ENCODE measurements at regions not wholly inside any gene's neighbourhood (a gene's known extent, or its start where the extent isn't known, plus 50 kb on each side); places are given as distances from the start of the nearest gene placed in this dataset.

- TF ChIP-seq, protein P1, sequence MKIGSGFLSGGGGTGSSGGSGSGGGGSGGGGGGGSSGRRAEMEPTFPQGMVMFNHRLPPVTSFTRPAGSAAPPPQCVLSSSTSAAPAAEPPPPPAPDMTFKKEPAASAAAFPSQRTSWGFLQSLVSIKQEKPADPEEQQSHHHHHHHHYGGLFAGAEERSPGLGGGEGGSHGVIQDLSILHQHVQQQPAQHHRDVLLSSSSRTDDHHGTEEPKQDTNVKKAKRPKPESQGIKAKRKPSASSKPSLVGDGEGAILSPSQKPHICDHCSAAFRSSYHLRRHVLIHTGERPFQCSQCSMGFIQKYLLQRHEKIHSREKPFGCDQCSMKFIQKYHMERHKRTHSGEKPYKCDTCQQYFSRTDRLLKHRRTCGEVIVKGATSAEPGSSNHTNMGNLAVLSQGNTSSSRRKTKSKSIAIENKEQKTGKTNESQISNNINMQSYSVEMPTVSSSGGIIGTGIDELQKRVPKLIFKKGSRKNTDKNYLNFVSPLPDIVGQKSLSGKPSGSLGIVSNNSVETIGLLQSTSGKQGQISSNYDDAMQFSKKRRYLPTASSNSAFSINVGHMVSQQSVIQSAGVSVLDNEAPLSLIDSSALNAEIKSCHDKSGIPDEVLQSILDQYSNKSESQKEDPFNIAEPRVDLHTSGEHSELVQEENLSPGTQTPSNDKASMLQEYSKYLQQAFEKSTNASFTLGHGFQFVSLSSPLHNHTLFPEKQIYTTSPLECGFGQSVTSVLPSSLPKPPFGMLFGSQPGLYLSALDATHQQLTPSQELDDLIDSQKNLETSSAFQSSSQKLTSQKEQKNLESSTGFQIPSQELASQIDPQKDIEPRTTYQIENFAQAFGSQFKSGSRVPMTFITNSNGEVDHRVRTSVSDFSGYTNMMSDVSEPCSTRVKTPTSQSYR (CRISPR knock-in tag; IDR thresholded peaks at IDR 0.05), result no peak
- TF ChIP-seq GRHL2 (CRISPR knock-in tag; IDR thresholded peaks at IDR 0.05; ENCODE audit: insufficient replicate concordance, severe bottlenecking) (no peak), PRRX2 (CRISPR knock-in tag; IDR thresholded peaks at IDR 0.05) (no peak), ZNF532 (CRISPR knock-in tag; IDR thresholded peaks at IDR 0.05; ENCODE audit: borderline replicate concordance) (no peak), RELA (CRISPR knock-in tag; IDR thresholded peaks at IDR 0.05; ENCODE audit: borderline replicate concordance) (no peak), MYBL2 (CRISPR knock-in tag; IDR thresholded peaks at IDR 0.05) (no peak)
Measured at GRCh38 chr5:5979377-5979760, 399.0 kb downstream of the MED10 start (continued).

DNA sequence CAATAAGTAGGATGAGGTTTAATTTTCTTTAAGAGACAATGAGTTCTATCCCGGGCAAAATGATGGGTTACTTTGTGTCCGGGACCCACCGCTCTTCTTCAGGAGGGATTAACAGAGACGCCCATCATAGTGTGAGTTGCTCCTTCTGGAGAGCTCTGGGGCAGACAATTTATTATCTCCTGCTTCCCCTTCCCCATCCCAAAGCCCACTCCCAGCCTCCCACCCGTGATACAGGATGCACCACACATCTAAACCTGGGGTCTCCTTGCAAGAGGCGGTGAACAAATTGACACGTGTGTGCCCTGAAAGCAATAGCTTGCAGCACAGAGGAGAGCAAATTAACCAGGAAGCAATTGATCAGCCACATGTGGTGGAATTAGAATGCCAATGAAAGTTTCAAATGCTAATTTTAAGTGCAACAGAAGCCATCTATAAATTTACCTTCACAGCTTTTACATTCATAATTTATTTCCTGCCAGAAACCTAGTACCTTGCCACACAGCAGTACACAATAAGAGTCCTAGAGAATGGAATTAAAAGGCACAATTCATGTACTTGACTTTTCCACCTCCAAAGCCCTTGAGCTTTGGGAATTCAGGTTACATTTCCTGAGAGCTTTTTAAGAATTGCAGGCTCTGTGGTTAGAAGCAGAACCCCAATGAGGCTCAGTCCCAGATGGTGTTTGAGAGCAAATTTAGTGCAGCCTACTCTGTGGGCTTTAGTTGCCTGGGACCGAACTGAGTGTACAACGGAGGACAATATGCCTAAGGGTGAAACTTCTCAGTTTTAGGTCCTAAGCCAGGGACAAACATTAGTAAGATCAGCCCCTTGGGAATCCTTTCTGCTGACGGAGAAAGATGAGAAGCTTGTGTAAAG is 399.6 kb downstream of the MED10 start:
- no peak for TF ChIP-seq ERG (CRISPR knock-in tag; IDR thresholded peaks at IDR 0.05)
- TF ChIP-seq, protein P2, sequence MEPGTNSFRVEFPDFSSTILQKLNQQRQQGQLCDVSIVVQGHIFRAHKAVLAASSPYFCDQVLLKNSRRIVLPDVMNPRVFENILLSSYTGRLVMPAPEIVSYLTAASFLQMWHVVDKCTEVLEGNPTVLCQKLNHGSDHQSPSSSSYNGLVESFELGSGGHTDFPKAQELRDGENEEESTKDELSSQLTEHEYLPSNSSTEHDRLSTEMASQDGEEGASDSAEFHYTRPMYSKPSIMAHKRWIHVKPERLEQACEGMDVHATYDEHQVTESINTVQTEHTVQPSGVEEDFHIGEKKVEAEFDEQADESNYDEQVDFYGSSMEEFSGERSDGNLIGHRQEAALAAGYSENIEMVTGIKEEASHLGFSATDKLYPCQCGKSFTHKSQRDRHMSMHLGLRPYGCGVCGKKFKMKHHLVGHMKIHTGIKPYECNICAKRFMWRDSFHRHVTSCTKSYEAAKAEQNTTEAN (CRISPR knock-in tag; IDR thresholded peaks at IDR 0.05), result no peak
- TF ChIP-seq NFYB (CRISPR knock-in tag; conservative IDR thresholded peaks at IDR 0.05; ENCODE audit: low read depth), result no peak
- TF ChIP-seq ZNF121 (CRISPR knock-in tag; IDR thresholded peaks at IDR 0.05), result no peak
- TF ChIP-seq GABPB1 (CRISPR knock-in tag; IDR thresholded peaks at IDR 0.05), result no peak
- TF ChIP-seq ZNF671 (CRISPR knock-in tag; IDR thresholded peaks at IDR 0.05), result no peak
- TF ChIP-seq RELA (CRISPR knock-in tag; IDR thresholded peaks at IDR 0.05; ENCODE audit: borderline replicate concordance), result no peak
- no peak for TF ChIP-seq IRF1 (CRISPR knock-in tag; IDR thresholded peaks at IDR 0.05)
- no peak for TF ChIP-seq ZMAT4 (CRISPR knock-in tag; IDR thresholded peaks at IDR 0.05)
- TF ChIP-seq ZBTB21 (CRISPR knock-in tag; IDR thresholded peaks at IDR 0.05; ENCODE audit: borderline replicate concordance), result no peak
- TF ChIP-seq JUN (CRISPR knock-in tag; IDR thresholded peaks at IDR 0.05), result no peak
- TF ChIP-seq CDX4 (CRISPR knock-in tag; IDR thresholded peaks at IDR 0.05; ENCODE audit: borderline replicate concordance), result no peak
- Mint-ChIP-seq H3K4me3 (no peak overlapping the region), H3K27me3 (ENCODE audit: low read depth) (peaks cover 5% of the 10 kb centered on the region; the same call in 1 of the 2 replicates), H3K9me3 (peaks cover 20% of the 10 kb centered on the region), H3K4me1 (peaks cover 24% of the 10 kb centered on the region), H3K27ac (no peak overlapping the region), H3K36me3 (no peaks in the 10 kb centered on the region)
- POLR2A ChIA-PET, result no interaction called here
- CTCF ChIA-PET, result interaction anchor here (1.1 kb wide), 1 partner anchor 24 kb away, joined by 3 read pairs; no protein-coding TSS in a partner anchor
- DNase-seq (ENCODE audit: low spot score) (no peak), ATAC-seq (no peak)
